GM12875 (cell line): ENCODE measurements at regions not wholly inside any gene's neighbourhood (a gene's known extent, or its start where the extent isn't known, plus 50 kb on each side); places are given as distances from the start of the nearest gene placed in this dataset.

Experiments
- H3K4me3 ChIP-seq: one replicate; pipeline ENCODE4 v1.5.1; 2011; ENCODE audit warnings: low read depth, low read length, control low read depth
- CTCF ChIP-seq: IDR thresholded peaks from 2 replicates; pipeline ENCODE4 v1.5.1; 2011; ENCODE audit warnings: low read depth, mild to moderate bottlenecking, control low read depth, inconsistent platforms, low read length, moderate library complexity, borderline replicate concordance; ENCODE audit not compliant: insufficient read depth

GRCh38 chr3:70757658-70758057, 445.2 kb upstream of the MDFIC2 start:
- no peak overlapping the region for H3K4me3 ChIP-seq
- no peak for TF ChIP-seq CTCF

- TF ChIP-seq CTCF = no peak
- no peak overlapping the region for H3K4me3 ChIP-seq
These were observed 443.1 kb upstream of the MDFIC2 start for GRCh38 chr3:70755526-70755925.

- no peak for TF ChIP-seq CTCF
- H3K4me3 ChIP-seq = no peak overlapping the region
These were observed 441.9 kb upstream of the MDFIC2 start for GRCh38 chr3:70754314-70754713.

- no peak overlapping the region for H3K4me3 ChIP-seq
- no peak for TF ChIP-seq CTCF
These were observed 441.1 kb upstream of the MDFIC2 start for GRCh38 chr3:70753572-70753971.

- no peak for TF ChIP-seq CTCF
These were observed 439.6 kb upstream of the MDFIC2 start for GRCh38 chr3:70752051-70752450.

GRCh38 chr3:70749122-70749521, 436.7 kb upstream of the MDFIC2 start:
- TF ChIP-seq CTCF = no peak

More at GRCh38 chr3:70752051-70752450, 439.6 kb upstream of the MDFIC2 start:
- H3K4me3 ChIP-seq = no peak overlapping the region

GRCh38 chr3:70748593-70748992, 436.2 kb upstream of the MDFIC2 start:
- no peak for TF ChIP-seq CTCF
- H3K4me3 ChIP-seq = no peak overlapping the region

More at GRCh38 chr3:70749122-70749521, 436.7 kb upstream of the MDFIC2 start:
- H3K4me3 ChIP-seq = no peak overlapping the region
